GM12878 (cell line): ENCODE measurements at regions not wholly inside any gene's neighbourhood (a gene's known extent, or its start where the extent isn't known, plus 50 kb on each side); places are given as distances from the start of the nearest gene placed in this dataset.

Experiments
- E2F4 ChIP-seq: IDR thresholded peaks from 2 replicates; pipeline ENCODE4 v1.6.1; 2012; ENCODE audit warnings: low read depth, low read length, improper control_type of control experiment
- EED ChIP-seq: sonication (generic); IDR thresholded peaks from 2 replicates; pipeline ENCODE4 v1.6.1; 2016; ENCODE audit warnings: antibody characterized with exemption, low read depth
- PAX5 ChIP-seq: IDR thresholded peaks from 2 replicates; pipeline ENCODE4 v1.6.1; 2011; ENCODE audit warnings: low read depth, low read length, borderline replicate concordance
- SKIL ChIP-seq: fragments of 450-650 bp; IDR thresholded peaks from 2 replicates; pipeline ENCODE4 v1.6.1; 2017; ENCODE audit warnings: mild to moderate bottlenecking, low read depth, inconsistent platforms; ENCODE audit not compliant: poor library complexity, severe bottlenecking

GRCh38 chr7:42727451-42727850 is 184.4 kb downstream of the C7orf25 start:
- TF ChIP-seq E2F4: no peak
- no peak for TF ChIP-seq SKIL
- no peak for TF ChIP-seq EED
- no peak for TF ChIP-seq PAX5
